Posterior cingulate gyrus (tissue), 11 donors: ENCODE measurements at regions not wholly inside any gene's neighbourhood (a gene's known extent, or its start where the extent isn't known, plus 50 kb on each side); places are given as distances from the start of the nearest gene placed in this dataset.
A peak's percentile ranks its signal among the peaks of the same experiment; 100 is the strongest.

Experiments
- DNase-seq, 10 donors: peaks; one replicate each; pipeline versions ENCODE4 v3.0.0 to v3.0.0-alpha.2; 2020 to 2021; ENCODE audit warnings: mixed read lengths in 3 of 10
- intact Hi-C: fragments of 100-400 bp; cut with DNase I; formaldehyde crosslinking; loops from one replicate; pipeline ENCODE4 v1.15.1; 2023

GRCh38 chr21:35319684-35320283 lies 270.7 kb upstream of the RUNX1 start:
- intact Hi-C loops: no loop called here

GRCh38 chr21:35316933-35317332 lies 267.8 kb upstream of the RUNX1 start:
- intact Hi-C loops: no loop called here
- no peak for DNase-seq

More at GRCh38 chr21:35319684-35320283, 270.7 kb upstream of the RUNX1 start:
- DNase-seq: no peak

- intact Hi-C loops: no loop called here
- DNase-seq: no peak
These were observed 267.4 kb upstream of the RUNX1 start for GRCh38 chr21:35316456-35316855.

GRCh38 chr21:35314857-35315582 lies 265.9 kb upstream of the RUNX1 start:
- intact Hi-C loops: no loop called here
- no peak for DNase-seq

GRCh38 chr21:35311985-35312384 lies 262.9 kb upstream of the RUNX1 start:
- no peak for DNase-seq
- intact Hi-C loops: no loop called here

GRCh38 chr21:35309316-35309715 lies 260.2 kb upstream of the RUNX1 start:
- intact Hi-C loops: no loop called here
- DNase-seq: no peak

GRCh38 chr21:35303085-35303484 lies 254.0 kb upstream of the RUNX1 start:
- intact Hi-C loops: no loop called here
- DNase-seq: no peak

GRCh38 chr21:35298757-35299156 lies 249.7 kb upstream of the RUNX1 start:
- DNase-seq: no peak
- intact Hi-C loops: no loop called here

- no peak for DNase-seq
- intact Hi-C loops: no loop called here
These were observed 248.6 kb upstream of the RUNX1 start for GRCh38 chr21:35297665-35298064.

GRCh38 chr21:35294231-35294898 lies 245.3 kb upstream of the RUNX1 start:
- intact Hi-C loops: no loop called here
- DNase-seq: no peak

GRCh38 chr21:35291973-35292627 lies 243.0 kb upstream of the RUNX1 start:
- intact Hi-C loops: no loop called here
- DNase-seq: no peak

GRCh38 chr21:35291034-35291433 lies 241.9 kb upstream of the RUNX1 start:
- no peak for DNase-seq
- intact Hi-C loops: no loop called here

- intact Hi-C loops: no loop called here
- no peak for DNase-seq
These were observed 239.1 kb upstream of the RUNX1 start for GRCh38 chr21:35288238-35288637.

- intact Hi-C loops: no loop called here
- DNase-seq: peak in 4 of 10 donors; percentile 10 to 82 (median 58)
These were observed 235.1 kb upstream of the RUNX1 start for GRCh38 chr21:35284199-35284598.

- intact Hi-C loops: no loop called here
- DNase-seq: no peak
These were observed 233.8 kb upstream of the RUNX1 start for GRCh38 chr21:35282944-35283343.

GRCh38 chr21:35281956-35282355 lies 232.9 kb upstream of the RUNX1 start:
- intact Hi-C loops: no loop called here
- DNase-seq: no peak

GRCh38 chr21:35280231-35280630 lies 231.1 kb upstream of the RUNX1 start:
- no peak for DNase-seq
- intact Hi-C loops: no loop called here

- no peak for DNase-seq
- intact Hi-C loops: no loop called here
These were observed 226.7 kb upstream of the RUNX1 start for GRCh38 chr21:35275776-35276175.

GRCh38 chr21:35274923-35275322 lies 225.8 kb upstream of the RUNX1 start:
- intact Hi-C loops: no loop called here

GRCh38 chr21:35274090-35274489 lies 225.0 kb upstream of the RUNX1 start:
- intact Hi-C loops: no loop called here
- no peak for DNase-seq

More at GRCh38 chr21:35274923-35275322, 225.8 kb upstream of the RUNX1 start:
- DNase-seq: no peak

- intact Hi-C loops: no loop called here
- no peak for DNase-seq
These were observed 224.2 kb upstream of the RUNX1 start for GRCh38 chr21:35273333-35273732.
